Neural cell (in vitro differentiated cells): ENCODE measurements at regions not wholly inside any gene's neighbourhood (a gene's known extent, or its start where the extent isn't known, plus 50 kb on each side); places are given as distances from the start of the nearest gene placed in this dataset.

Experiments
- H2AFZ ChIP-seq: fragments of 200-600, 300-800 bp; sonication (generic), shearing (Covaris generic); 2 replicates; pipeline ENCODE4 v1.6.0; 2014; ENCODE audit warnings: low read depth, mild to moderate bottlenecking, antibody characterized with exemption, low read length, moderate library complexity
- H3F3A ChIP-seq: fragments of 200-600 bp; shearing (Covaris generic); 2 replicates; pipeline ENCODE4 v1.6.1; 2016; ENCODE audit warnings: mild to moderate bottlenecking, moderate library complexity, mixed read lengths, antibody characterized with exemption, low read length; ENCODE audit not compliant: insufficient read depth, poor library complexity, severe bottlenecking
- H3K27ac ChIP-seq: fragments of 200-600, 300-800 bp; sonication (generic), shearing (Covaris generic); 2 replicates; pipeline ENCODE4 v1.5.1; 2014; ENCODE audit warnings: mild to moderate bottlenecking, low read length, moderate library complexity
- H3K27me3 ChIP-seq: fragments of 300-800, 200-600 bp; sonication (generic), shearing (Covaris generic); 2 replicates; pipeline ENCODE4 v1.6.0; 2014; ENCODE audit warnings: mild to moderate bottlenecking, low read depth, low read length, moderate library complexity; ENCODE audit not compliant: insufficient read depth
- H3K36me3 ChIP-seq: fragments of 300-800, 200-600 bp; sonication (generic), shearing (Covaris generic); 2 replicates; pipeline ENCODE4 v1.5.1; 2014; ENCODE audit warnings: mild to moderate bottlenecking, antibody characterized with exemption, low read length, moderate library complexity; ENCODE audit not compliant: insufficient read depth
- H3K4me2 ChIP-seq: fragments of 300-800, 200-600 bp; sonication (generic), shearing (Covaris generic); 2 replicates; pipeline ENCODE4 v1.6.0; 2014; ENCODE audit warnings: mild to moderate bottlenecking, low read length
- H3K4me3 ChIP-seq: fragments of 300-800, 200-600 bp; sonication (generic), shearing (Covaris generic); 2 replicates; pipeline ENCODE4 v1.5.1; 2014; ENCODE audit warnings: mild to moderate bottlenecking, low read length, moderate library complexity
- H3K79me2 ChIP-seq: fragments of 200-600 bp; shearing (Covaris generic); replicated peaks from 2 replicates; pipeline ENCODE4 v1.6.0; 2014; ENCODE audit warnings: mild to moderate bottlenecking, low read length, moderate library complexity; ENCODE audit not compliant: insufficient read depth
- H3K9ac ChIP-seq: fragments of 300-800, 200-600 bp; sonication (generic), shearing (Covaris generic); 2 replicates; pipeline ENCODE4 v1.6.1; 2016; ENCODE audit warnings: mild to moderate bottlenecking, low read length, mixed read lengths
- H3K9me2 ChIP-seq: fragments of 200-600 bp; shearing (Covaris generic); 2 replicates; pipeline ENCODE4 v1.6.1; 2016; ENCODE audit warnings: mild to moderate bottlenecking, low read length, mixed read lengths; ENCODE audit not compliant: insufficient read depth
- H3K9me3 ChIP-seq: fragments of 200-600, 300-800 bp; sonication (generic), shearing (Covaris generic); 2 replicates; pipeline ENCODE4 v1.6.1; 2016; ENCODE audit warnings: mild to moderate bottlenecking, mixed run types, low read length, moderate library complexity, mixed read lengths
- H4K20me1 ChIP-seq: fragments of 200-600 bp; shearing (Covaris generic); 2 replicates; pipeline ENCODE4 v1.6.1; 2016; ENCODE audit warnings: mild to moderate bottlenecking, mixed run types; ENCODE audit not compliant: insufficient read depth
- EP300 ChIP-seq: fragments of 450-650 bp; conservative IDR thresholded peaks from 2 replicates; pipeline ENCODE4 v1.6.1; 2014; ENCODE audit warnings: antibody characterized with exemption, mild to moderate bottlenecking, moderate library complexity; ENCODE audit not compliant: poor library complexity, severe bottlenecking
- EZH2 ChIP-seq: fragments of 200-600, 300-800 bp; shearing (Covaris generic), sonication (generic); IDR thresholded peaks from 2 replicates; pipeline ENCODE4 v1.6.1; 2014; ENCODE audit warnings: antibody characterized with exemption, low read length, borderline replicate concordance, mild to moderate bottlenecking; ENCODE audit not compliant: insufficient read depth, poor library complexity, severe bottlenecking
- MXI1 ChIP-seq: fragments of 450-650 bp; conservative IDR thresholded peaks from 2 replicates; pipeline ENCODE4 v1.6.1; 2014; ENCODE audit warnings: antibody characterized with exemption, mild to moderate bottlenecking; ENCODE audit not compliant: poor library complexity, severe bottlenecking
- POLR2AphosphoS5 ChIP-seq: IDR thresholded peaks from 2 replicates; pipeline ENCODE4 v1.6.1; 2012
- RAD21 ChIP-seq: fragments of 450-650 bp; conservative IDR thresholded peaks from 2 replicates; pipeline ENCODE4 v1.6.1; 2014; ENCODE audit warnings: antibody characterized with exemption, mild to moderate bottlenecking, moderate library complexity
- REST ChIP-seq: IDR thresholded peaks from 2 replicates; pipeline ENCODE4 v1.6.1; 2012; ENCODE audit warnings: borderline replicate concordance
- SMC3 ChIP-seq: fragments of 450-650 bp; conservative IDR thresholded peaks from 2 replicates; pipeline ENCODE4 v1.6.1; 2014; ENCODE audit warnings: antibody characterized with exemption, mild to moderate bottlenecking, moderate library complexity; ENCODE audit not compliant: poor library complexity
- TAF1 ChIP-seq: IDR thresholded peaks from 2 replicates; pipeline ENCODE4 v1.6.1; 2012; ENCODE audit warnings: low read depth
- TF ChIP-seq, protein P1 (sequence below): fragments of 450-650 bp; IDR thresholded peaks from 2 replicates; pipeline ENCODE4 v1.5.1; 2014; ENCODE audit warnings: antibody characterized with exemption, mild to moderate bottlenecking, moderate library complexity; ENCODE audit not compliant: poor library complexity, severe bottlenecking

GRCh38 chr11:109307366-109307765 is 114.6 kb upstream of the C11orf87 start:
- H4K20me1 ChIP-seq = no peaks in the 10 kb centered on the region
- no peaks in the 10 kb centered on the region for H3K79me2 ChIP-seq
- H3K27ac ChIP-seq = no peak overlapping the region
- no peak overlapping the region for H3K4me2 ChIP-seq
- no peaks in the 10 kb centered on the region for H3K9me2 ChIP-seq
- no peaks in the 10 kb centered on the region for H3F3A ChIP-seq
- no peak overlapping the region for H3K4me3 ChIP-seq
- no peak overlapping the region for H3K9ac ChIP-seq
- H3K9me3 ChIP-seq = no peaks in the 10 kb centered on the region
- no peaks in the 10 kb centered on the region for H3K36me3 ChIP-seq
- H2AFZ ChIP-seq = no peak overlapping the region
- TF ChIP-seq EZH2 (no peak), EP300 (no peak), TAF1 (no peak), RAD21 (no peak), MXI1 (no peak), SMC3 (no peak), POLR2AphosphoS5 (no peak), REST (no peak)
- TF ChIP-seq, protein P1, sequence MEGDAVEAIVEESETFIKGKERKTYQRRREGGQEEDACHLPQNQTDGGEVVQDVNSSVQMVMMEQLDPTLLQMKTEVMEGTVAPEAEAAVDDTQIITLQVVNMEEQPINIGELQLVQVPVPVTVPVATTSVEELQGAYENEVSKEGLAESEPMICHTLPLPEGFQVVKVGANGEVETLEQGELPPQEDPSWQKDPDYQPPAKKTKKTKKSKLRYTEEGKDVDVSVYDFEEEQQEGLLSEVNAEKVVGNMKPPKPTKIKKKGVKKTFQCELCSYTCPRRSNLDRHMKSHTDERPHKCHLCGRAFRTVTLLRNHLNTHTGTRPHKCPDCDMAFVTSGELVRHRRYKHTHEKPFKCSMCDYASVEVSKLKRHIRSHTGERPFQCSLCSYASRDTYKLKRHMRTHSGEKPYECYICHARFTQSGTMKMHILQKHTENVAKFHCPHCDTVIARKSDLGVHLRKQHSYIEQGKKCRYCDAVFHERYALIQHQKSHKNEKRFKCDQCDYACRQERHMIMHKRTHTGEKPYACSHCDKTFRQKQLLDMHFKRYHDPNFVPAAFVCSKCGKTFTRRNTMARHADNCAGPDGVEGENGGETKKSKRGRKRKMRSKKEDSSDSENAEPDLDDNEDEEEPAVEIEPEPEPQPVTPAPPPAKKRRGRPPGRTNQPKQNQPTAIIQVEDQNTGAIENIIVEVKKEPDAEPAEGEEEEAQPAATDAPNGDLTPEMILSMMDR = no peak
- no peaks in the 10 kb centered on the region for H3K27me3 ChIP-seq

GRCh38 chr11:109308551-109308950 is 113.4 kb upstream of the C11orf87 start:
- Histone ChIP-seq H3K4me2 (no peak overlapping the region), H4K20me1 (no peaks in the 10 kb centered on the region), H2AFZ (no peak overlapping the region), H3K9me2 (no peaks in the 10 kb centered on the region), H3K27ac (no peak overlapping the region), H3K36me3 (no peaks in the 10 kb centered on the region), H3K79me2 (no peaks in the 10 kb centered on the region), H3F3A (no peaks in the 10 kb centered on the region), H3K9me3 (no peaks in the 10 kb centered on the region), H3K4me3 (no peak overlapping the region), H3K27me3 (no peaks in the 10 kb centered on the region), H3K9ac (no peak overlapping the region)
- no peak for TF ChIP-seq MXI1
- no peak for TF ChIP-seq EP300
- no peak for TF ChIP-seq POLR2AphosphoS5
- TF ChIP-seq TAF1 = no peak
- no peak for TF ChIP-seq SMC3
- TF ChIP-seq, protein P1 = no peak
- TF ChIP-seq REST = no peak
- TF ChIP-seq EZH2 = no peak
- no peak for TF ChIP-seq RAD21
